Ectodermal cell (in vitro differentiated cells): ENCODE measurements at regions not wholly inside any gene's neighbourhood (a gene's known extent, or its start where the extent isn't known, plus 50 kb on each side); places are given as distances from the start of the nearest gene placed in this dataset.
"Not testable (repeated sequence)": the region's sequence is repeated elsewhere in the genome, so short reads cannot be mapped to it uniquely, and the experiment has no call there.

Experiments used
- H3K27ac ChIP-seq: 2 replicates; pipeline ENCODE4 v1.7.0; 2013; ENCODE audit warnings: mild to moderate bottlenecking, low read depth, low read length; ENCODE audit not compliant: insufficient read depth, poor library complexity, severe bottlenecking
- H3K27me3 ChIP-seq: 2 replicates; pipeline ENCODE4 v1.7.0; 2013; ENCODE audit warnings: mild to moderate bottlenecking, low read length; ENCODE audit not compliant: insufficient read depth, control insufficient read depth, poor library complexity, severe bottlenecking
- H3K36me3 ChIP-seq: one replicate; pipeline ENCODE4 v1.7.0; 2013; ENCODE audit warnings: low read length; ENCODE audit not compliant: control insufficient read depth, insufficient read depth
- H3K4me1 ChIP-seq: one replicate; pipeline ENCODE4 v1.7.0; 2013; ENCODE audit warnings: low read length; ENCODE audit not compliant: control insufficient read depth, insufficient read depth
- H3K4me3 ChIP-seq: 2 replicates; pipeline ENCODE4 v1.7.0; 2013; ENCODE audit warnings: low read depth, low read length, control low read depth; ENCODE audit not compliant: insufficient read depth
- H3K9me3 ChIP-seq: 2 replicates; pipeline ENCODE4 v1.7.0; 2013; ENCODE audit warnings: mild to moderate bottlenecking, low read length, moderate library complexity; ENCODE audit not compliant: control insufficient read depth
- WGBS, 2 experiments: methylation state at CpG; one replicate each; pipeline ENCODE4 v1.1.7; 2013; ENCODE audit warnings: missing lambda C conversion rate in 2 of 2; 5-methylcytosine and 5-hydroxymethylcytosine counted together

DNA sequence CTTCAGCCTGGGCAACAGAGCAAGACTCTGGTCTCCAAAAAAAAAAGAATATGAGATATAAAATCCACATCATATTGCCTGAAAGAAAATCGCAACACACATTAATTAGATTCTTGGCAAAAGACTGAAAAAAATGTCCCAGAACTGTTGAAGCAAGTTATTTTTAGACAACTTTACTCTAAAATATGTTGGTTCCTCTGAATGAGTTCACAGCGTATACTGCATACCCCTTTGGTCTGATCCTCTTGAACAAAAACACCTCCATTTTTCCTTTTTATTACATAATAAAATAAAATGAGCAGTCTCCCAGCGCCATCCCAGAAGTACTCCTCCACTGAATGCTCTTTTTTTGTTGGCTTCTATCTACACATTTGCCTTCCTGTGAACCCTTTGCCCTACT lies 126.0 kb upstream of the TMEM170B start:
- Histone ChIP-seq H3K4me1 (no peaks in the 10 kb centered on the region), H3K36me3 (no peaks in the 10 kb centered on the region), H3K27ac (peak overlapping the region; percentile 5), H3K9me3 (no peaks in the 10 kb centered on the region), H3K4me3 (no peak overlapping the region), H3K27me3 (no peaks in the 10 kb centered on the region)
- WGBS, 2 experiments = 90 to 93% methylated on average over 3 of the region's 3 CpGs

DNA sequence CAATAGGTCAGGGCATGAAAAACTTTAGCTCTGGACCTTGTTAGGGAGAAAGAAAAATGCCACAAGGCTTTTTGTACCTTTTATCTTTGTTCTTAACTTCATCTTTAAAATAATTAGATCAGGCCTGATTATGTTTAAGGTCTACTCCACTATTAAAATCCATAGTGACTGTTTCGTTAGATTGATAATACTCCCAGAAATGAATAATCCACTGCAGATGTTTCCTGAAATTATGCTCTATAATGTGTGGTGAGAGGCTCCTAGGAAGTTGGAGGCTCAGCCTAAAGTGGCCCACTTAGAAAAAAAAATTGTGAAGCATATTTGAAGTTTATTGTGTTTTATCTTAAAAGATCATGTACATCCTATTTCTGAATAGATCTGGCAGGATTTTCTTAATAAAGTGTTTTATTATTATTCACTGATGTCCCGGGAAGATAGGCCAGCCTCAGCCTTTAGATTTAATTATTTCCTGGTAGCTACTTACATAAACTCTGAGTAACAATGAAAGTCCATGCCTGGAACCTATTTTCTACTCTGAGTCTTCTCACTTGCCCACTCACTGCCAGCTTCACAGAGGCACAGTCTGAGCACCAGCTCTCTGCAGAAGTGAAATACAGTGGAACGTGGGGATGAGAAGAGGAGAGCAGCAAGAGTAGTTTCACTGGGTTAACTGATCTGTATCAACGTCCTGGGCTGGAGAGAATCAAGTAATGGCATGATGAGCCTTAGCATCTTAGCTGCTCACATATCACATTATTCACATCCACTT lies 126.8 kb upstream of the TMEM170B start:
- no peaks in the 10 kb centered on the region for H3K9me3 ChIP-seq
- H3K27me3 ChIP-seq = no peaks in the 10 kb centered on the region
- 75 to 82% methylated on average over 3 to 4 of the region's 4 CpGs for WGBS, 2 experiments
- no peak overlapping the region for H3K27ac ChIP-seq
- H3K4me3 ChIP-seq = no peak overlapping the region
- H3K36me3 ChIP-seq = no peaks in the 10 kb centered on the region
- no peaks in the 10 kb centered on the region for H3K4me1 ChIP-seq

DNA sequence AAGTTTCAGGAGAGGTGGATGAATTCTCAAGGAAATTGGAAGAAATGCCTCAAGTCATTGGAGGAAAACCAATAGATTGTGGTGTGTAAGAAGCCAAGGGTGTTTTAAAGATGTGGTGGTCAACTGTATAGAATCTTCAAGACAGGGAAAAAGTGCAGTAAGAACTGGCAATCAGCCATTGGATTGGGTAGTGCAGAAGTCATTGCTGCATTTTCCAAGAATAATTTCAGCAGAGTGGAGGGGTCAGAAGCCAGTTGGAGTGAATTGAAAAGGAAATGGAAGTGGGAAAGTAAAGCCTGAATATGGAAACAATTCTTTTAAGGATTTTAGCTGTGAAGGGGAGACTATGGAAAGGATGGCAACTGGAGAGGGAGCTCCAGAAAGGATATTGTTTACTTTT lies 128.2 kb upstream of the TMEM170B start:
- peaks cover 6% of the 10 kb centered on the region for H3K4me1 ChIP-seq
- no peaks in the 10 kb centered on the region for H3K36me3 ChIP-seq
- no peak overlapping the region for H3K4me3 ChIP-seq
- no peak overlapping the region for H3K27ac ChIP-seq
- H3K27me3 ChIP-seq = no peaks in the 10 kb centered on the region
- no peaks in the 10 kb centered on the region for H3K9me3 ChIP-seq

- Histone ChIP-seq H3K27me3 (no peaks in the 10 kb centered on the region), H3K36me3 (no peaks in the 10 kb centered on the region), H3K9me3 (no peaks in the 10 kb centered on the region), H3K27ac (no peak overlapping the region), H3K4me3 (no peak overlapping the region), H3K4me1 (peaks cover 6% of the 10 kb centered on the region)
- WGBS, 2 experiments = 96 to 98% methylated on average over 2 of the region's 2 CpGs
Measured at GRCh38 chr6:11407414-11407813, 130.1 kb upstream of the TMEM170B start.

DNA sequence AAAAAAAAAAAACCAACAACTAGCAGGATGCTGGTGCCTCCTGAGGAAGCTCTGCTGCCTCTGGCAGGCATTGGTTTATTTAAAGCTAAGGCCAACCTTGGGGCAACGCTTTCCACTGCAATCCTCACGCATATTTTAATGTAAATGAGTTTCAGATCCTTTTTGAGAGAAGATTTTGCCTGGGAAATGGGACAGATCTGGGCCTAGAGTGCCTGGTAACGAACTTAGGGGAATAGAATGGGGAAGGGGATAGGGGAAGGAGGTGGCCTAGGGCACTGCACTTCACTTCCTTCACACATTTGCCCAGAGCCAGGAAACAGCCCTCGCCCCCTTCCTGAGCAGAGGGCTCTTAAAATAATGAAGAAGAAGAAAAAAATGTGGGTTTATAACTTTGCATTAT lies 132.7 kb upstream of the TMEM170B start:
- no peaks in the 10 kb centered on the region for H3K9me3 ChIP-seq
- 43 to 59% methylated on average over 3 of the region's 4 CpGs for WGBS, 2 experiments
- no peaks in the 10 kb centered on the region for H3K27me3 ChIP-seq
- H3K36me3 ChIP-seq = no peaks in the 10 kb centered on the region
- H3K27ac ChIP-seq = no peak overlapping the region
- peaks cover 6% of the 10 kb centered on the region for H3K4me1 ChIP-seq
- no peak overlapping the region for H3K4me3 ChIP-seq

- H3K27ac ChIP-seq = no peak overlapping the region
- H3K4me1 ChIP-seq = peaks cover 6% of the 10 kb centered on the region
- no peaks in the 10 kb centered on the region for H3K27me3 ChIP-seq
- H3K4me3 ChIP-seq = no peak overlapping the region
- WGBS, 2 experiments = 93 to 96% methylated on average over 9 to 10 of the region's 10 CpGs
- no peaks in the 10 kb centered on the region for H3K36me3 ChIP-seq
- no peaks in the 10 kb centered on the region for H3K9me3 ChIP-seq
Measured at GRCh38 chr6:11404081-11404480, 133.5 kb upstream of the TMEM170B start.

DNA sequence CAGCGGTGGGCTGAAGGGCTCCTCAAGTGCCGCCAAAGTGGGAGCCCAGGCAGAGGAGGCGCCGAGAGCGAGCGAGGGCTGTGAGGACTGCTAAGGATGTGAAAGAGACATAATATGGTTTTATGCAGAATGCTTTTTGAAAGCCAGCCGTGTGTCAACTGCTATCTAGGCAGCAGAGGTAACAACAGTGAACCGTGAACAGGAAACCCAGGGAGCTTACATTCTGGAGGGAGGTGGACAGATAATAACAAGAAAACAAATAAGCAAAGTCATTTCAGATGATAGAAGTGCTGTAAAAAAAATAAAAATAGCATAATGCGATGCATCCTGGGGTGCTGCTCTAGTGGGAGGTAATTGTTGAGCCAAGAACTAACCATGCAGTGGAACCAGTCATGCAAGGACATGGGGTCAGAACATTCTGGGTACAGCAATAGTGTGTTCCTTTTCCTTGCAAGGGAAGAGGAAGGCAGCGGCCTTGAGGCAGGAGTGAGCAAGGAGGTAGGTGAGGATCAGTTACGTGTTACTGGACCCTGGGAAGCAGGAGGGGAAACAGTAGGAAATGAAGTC lies 134.4 kb upstream of the TMEM170B start:
- WGBS, 2 experiments = 95 to 96% methylated on average over 11 of the region's 11 CpGs
- Histone ChIP-seq H3K4me3 (no peak overlapping the region), H3K27ac (no peak overlapping the region), H3K9me3 (no peaks in the 10 kb centered on the region), H3K4me1 (peaks cover 6% of the 10 kb centered on the region), H3K27me3 (no peaks in the 10 kb centered on the region), H3K36me3 (no peaks in the 10 kb centered on the region)

DNA sequence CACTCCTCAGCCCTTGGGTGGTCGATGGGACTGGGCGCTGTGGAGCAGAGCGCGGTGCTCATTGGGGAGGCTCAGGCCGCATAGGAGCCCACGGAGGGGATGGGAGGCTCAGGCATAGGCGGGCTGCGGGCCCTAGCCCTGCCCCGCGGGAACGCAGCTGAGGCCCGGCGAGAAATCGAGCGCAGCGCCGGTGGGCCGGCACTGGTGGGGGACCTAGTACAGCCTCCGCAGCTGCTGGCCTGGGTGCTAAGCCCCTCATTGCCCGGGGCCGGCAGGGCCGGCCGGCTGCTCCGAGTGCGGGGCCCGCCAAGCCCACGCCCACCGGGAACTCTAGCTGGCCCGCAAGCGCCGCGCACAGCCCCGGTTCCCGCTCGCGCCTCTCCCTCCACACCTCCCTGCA lies 135.0 kb upstream of the TMEM170B start:
- H3K9me3 ChIP-seq, H3K27me3 ChIP-seq, H3K4me1 ChIP-seq, H3K36me3 ChIP-seq, H3K4me3 ChIP-seq, H3K27ac ChIP-seq: not testable (repeated sequence)
- 94 to 95% methylated on average over 36 of the region's 36 CpGs for WGBS, 2 experiments

DNA sequence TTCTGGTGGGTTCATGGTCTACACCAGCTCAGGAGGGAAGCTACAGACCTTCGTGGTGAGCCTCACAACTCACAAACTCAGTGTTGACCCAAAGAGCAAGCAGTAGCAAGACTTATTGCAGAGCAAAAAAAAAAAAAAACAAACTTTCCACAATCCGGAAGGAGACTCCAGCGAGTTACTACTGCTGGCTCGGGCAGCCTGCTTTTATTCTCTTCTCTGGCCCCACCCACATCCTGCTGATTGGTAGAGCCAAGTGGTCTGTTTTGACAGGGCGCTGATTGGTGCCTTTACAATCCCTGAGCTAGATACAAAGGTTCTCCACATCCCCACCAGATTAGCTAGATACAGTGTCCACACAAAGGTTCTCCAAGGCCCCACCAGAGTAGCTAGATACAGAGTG lies 135.6 kb upstream of the TMEM170B start:
- H3K27ac ChIP-seq, H3K4me3 ChIP-seq, H3K4me1 ChIP-seq, H3K36me3 ChIP-seq, H3K27me3 ChIP-seq, H3K9me3 ChIP-seq: not testable (repeated sequence)
- WGBS, 2 experiments = 95 to 97% methylated on average over 5 of the region's 5 CpGs

GRCh38 chr6:11398451-11399326 lies 138.9 kb upstream of the TMEM170B start:
- no peaks in the 10 kb centered on the region for H3K36me3 ChIP-seq
- no peak overlapping the region for H3K27ac ChIP-seq
- no peak overlapping the region for H3K4me3 ChIP-seq
- WGBS, 2 experiments = 89 to 95% methylated on average over 5 to 6 of the region's 6 CpGs
- H3K27me3 ChIP-seq = no peaks in the 10 kb centered on the region
- peaks cover 3% of the 10 kb centered on the region for H3K4me1 ChIP-seq
- H3K9me3 ChIP-seq = no peaks in the 10 kb centered on the region
